K562 (cell line): ENCODE measurements at regions not wholly inside any gene's neighbourhood (a gene's known extent, or its start where the extent isn't known, plus 50 kb on each side); places are given as distances from the start of the nearest gene placed in this dataset.

Experiments
- EWSR1 ChIP-seq: fragments of 450-650 bp; IDR thresholded peaks from 2 replicates; pipeline ENCODE4 v1.6.1; 2018; ENCODE audit warnings: borderline replicate concordance, mild to moderate bottlenecking, low read depth, moderate library complexity; ENCODE audit not compliant: partially characterized antibody
- KLF16 ChIP-seq: IDR thresholded peaks from 2 replicates; pipeline ENCODE4 v1.6.1; 2016; ENCODE audit warnings: antibody characterized with exemption
- SMC3 ChIP-seq: conservative IDR thresholded peaks from 2 replicates; pipeline ENCODE4 v1.6.1; 2011; ENCODE audit warnings: low read depth, low read length, improper control_type of control experiment; ENCODE audit not compliant: insufficient read depth
- STAG1 ChIP-seq: sonication (generic); formaldehyde crosslinking; IDR thresholded peaks from 2 replicates; pipeline ENCODE4 v1.5.0; 2020; ENCODE audit warnings: missing genetic modification reagents, borderline replicate concordance
- TF ChIP-seq, protein P1 (sequence below), 2 experiments: fragments of 450-650 bp; formaldehyde crosslinking in 1 of 2; IDR thresholded peaks; 2 replicates each; pipeline versions ENCODE4 v1.4.0 to v1.6.1; 2014 to 2020; ENCODE audit warnings: mild to moderate bottlenecking in 2 of 2, borderline replicate concordance in 1 of 2, low read depth in 1 of 2

DNA sequence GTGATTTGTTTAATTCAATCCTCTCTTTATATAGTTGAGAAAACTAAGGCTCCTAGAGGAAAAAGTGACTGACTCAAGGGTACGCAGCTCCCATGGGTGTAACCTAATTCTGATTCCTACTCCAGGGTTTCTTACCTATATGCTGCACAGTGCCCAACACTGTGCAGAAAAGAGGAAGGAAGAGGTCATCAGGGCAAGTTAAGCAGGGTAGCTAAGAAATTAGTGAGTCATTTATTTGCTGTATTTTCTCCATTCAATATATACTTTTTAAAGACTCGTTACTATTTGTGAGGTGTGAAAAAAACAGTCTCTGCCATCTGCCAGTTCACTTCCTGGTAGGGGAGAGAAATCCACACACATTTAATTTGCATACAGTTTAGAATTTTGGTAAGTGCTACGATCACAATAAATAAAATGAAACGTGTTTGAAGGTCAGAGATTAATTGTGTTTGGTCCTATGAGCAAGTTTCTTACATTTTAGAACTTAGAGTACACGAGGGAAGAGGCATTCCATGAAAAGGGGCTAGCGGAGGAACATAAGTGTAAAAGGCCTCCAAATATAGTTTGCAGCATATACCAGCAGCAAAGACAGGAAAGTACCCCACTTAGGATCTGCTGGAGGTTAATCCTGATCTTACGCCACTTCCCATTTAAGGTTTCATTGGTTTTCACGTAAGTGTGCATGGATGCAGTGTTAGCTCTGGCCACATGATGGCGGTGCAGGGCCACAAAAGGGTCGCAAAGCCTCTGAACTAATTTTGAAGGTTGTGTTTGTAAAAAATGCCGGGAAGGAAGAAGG lies 59.9 kb upstream of the TLR4 start (continued):
- TF ChIP-seq, protein P1, sequence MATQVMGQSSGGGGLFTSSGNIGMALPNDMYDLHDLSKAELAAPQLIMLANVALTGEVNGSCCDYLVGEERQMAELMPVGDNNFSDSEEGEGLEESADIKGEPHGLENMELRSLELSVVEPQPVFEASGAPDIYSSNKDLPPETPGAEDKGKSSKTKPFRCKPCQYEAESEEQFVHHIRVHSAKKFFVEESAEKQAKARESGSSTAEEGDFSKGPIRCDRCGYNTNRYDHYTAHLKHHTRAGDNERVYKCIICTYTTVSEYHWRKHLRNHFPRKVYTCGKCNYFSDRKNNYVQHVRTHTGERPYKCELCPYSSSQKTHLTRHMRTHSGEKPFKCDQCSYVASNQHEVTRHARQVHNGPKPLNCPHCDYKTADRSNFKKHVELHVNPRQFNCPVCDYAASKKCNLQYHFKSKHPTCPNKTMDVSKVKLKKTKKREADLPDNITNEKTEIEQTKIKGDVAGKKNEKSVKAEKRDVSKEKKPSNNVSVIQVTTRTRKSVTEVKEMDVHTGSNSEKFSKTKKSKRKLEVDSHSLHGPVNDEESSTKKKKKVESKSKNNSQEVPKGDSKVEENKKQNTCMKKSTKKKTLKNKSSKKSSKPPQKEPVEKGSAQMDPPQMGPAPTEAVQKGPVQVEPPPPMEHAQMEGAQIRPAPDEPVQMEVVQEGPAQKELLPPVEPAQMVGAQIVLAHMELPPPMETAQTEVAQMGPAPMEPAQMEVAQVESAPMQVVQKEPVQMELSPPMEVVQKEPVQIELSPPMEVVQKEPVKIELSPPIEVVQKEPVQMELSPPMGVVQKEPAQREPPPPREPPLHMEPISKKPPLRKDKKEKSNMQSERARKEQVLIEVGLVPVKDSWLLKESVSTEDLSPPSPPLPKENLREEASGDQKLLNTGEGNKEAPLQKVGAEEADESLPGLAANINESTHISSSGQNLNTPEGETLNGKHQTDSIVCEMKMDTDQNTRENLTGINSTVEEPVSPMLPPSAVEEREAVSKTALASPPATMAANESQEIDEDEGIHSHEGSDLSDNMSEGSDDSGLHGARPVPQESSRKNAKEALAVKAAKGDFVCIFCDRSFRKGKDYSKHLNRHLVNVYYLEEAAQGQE (IDR thresholded peaks at IDR 0.05; ENCODE audit: borderline replicate concordance) = peak; percentile 67
- TF ChIP-seq, protein P1 (CRISPR knock-in tag; IDR thresholded peaks at IDR 0.05; ENCODE audit: low read depth) = no peak
- no peak for TF ChIP-seq EWSR1
- 0 out of 2 replicates have a peak, but pooled peaks have one; percentile 8 for TF ChIP-seq KLF16
- peak; percentile 65; the same call in 1 of the 2 replicates for TF ChIP-seq STAG1 (CRISPR knock-in tag)
- TF ChIP-seq SMC3 = peak; percentile 83
